ENCODE measurements at regions not wholly inside any gene's neighbourhood (a gene's known extent, or its start where the extent isn't known, plus 50 kb on each side); places are given as distances from the start of the nearest gene placed in this dataset.
"Not testable (repeated sequence)": the region's sequence is repeated elsewhere in the genome, so short reads cannot be mapped to it uniquely, and the experiment has no call there.

- intact Hi-C loops (cut with DNase I; ENCODE audit: low total_unique reads) = no loop called here
- Histone ChIP-seq H3K27ac (no peak overlapping the region), H3K4me1 (no peaks in the 10 kb centered on the region), H3K36me3 (ENCODE audit: low read depth, missing control alignments) (no peaks in the 10 kb centered on the region), H3K27me3 (no peaks in the 10 kb centered on the region), H3K4me3 (no peak overlapping the region), H3K9me3 (no peaks in the 10 kb centered on the region)
- no peak for TF ChIP-seq CTCF (IDR thresholded peaks at IDR 0.05)
- no peak for TF ChIP-seq POLR2A (IDR thresholded peaks at IDR 0.05)
- no peak for DNase-seq
- WGBS, 2 donors = 85 to 98% methylated on average over 3 of the region's 3 CpGs
Observed at GRCh38 chr13:34371645-34372395, 553.9 kb downstream of the RFC3 start.

GRCh38 chr13:34372581-34372980 lies 554.6 kb downstream of the RFC3 start:
- no peak for DNase-seq
- no peaks in the 10 kb centered on the region for H3K4me1 ChIP-seq
- H3K27me3 ChIP-seq = no peaks in the 10 kb centered on the region
- 73 to 82% methylated on average over 4 of the region's 4 CpGs for WGBS, 2 donors
- TF ChIP-seq CTCF (IDR thresholded peaks at IDR 0.05) (no peak), POLR2A (IDR thresholded peaks at IDR 0.05) (no peak)
- no peaks in the 10 kb centered on the region for H3K9me3 ChIP-seq
- no peaks in the 10 kb centered on the region for H3K36me3 ChIP-seq (ENCODE audit: low read depth, missing control alignments)
- H3K4me3 ChIP-seq = no peak overlapping the region
- intact Hi-C loops (cut with DNase I; ENCODE audit: low total_unique reads) = no loop called here
- no peak overlapping the region for H3K27ac ChIP-seq

GRCh38 chr13:34376483-34376882 lies 558.5 kb downstream of the RFC3 start:
- Histone ChIP-seq H3K27ac (no peak overlapping the region), H3K4me3 (no peak overlapping the region), H3K9me3 (no peaks in the 10 kb centered on the region), H3K4me1 (no peaks in the 10 kb centered on the region), H3K36me3 (ENCODE audit: low read depth, missing control alignments) (no peaks in the 10 kb centered on the region), H3K27me3 (no peaks in the 10 kb centered on the region)
- intact Hi-C loops (cut with DNase I; ENCODE audit: low total_unique reads) = no loop called here
- no peak for TF ChIP-seq CTCF (IDR thresholded peaks at IDR 0.05)
- no peak for DNase-seq

GRCh38 chr13:34381228-34381627 lies 560.8 kb upstream of the NBEA start:
- H3K4me1 ChIP-seq = no peaks in the 10 kb centered on the region
- no peaks in the 10 kb centered on the region for H3K36me3 ChIP-seq (ENCODE audit: low read depth, missing control alignments)
- H3K27ac ChIP-seq = no peak overlapping the region
- DNase-seq = no peak
- no peaks in the 10 kb centered on the region for H3K9me3 ChIP-seq
- H3K27me3 ChIP-seq = no peaks in the 10 kb centered on the region
- intact Hi-C loops (cut with DNase I; ENCODE audit: low total_unique reads) = no loop called here
- no peak for TF ChIP-seq POLR2A (IDR thresholded peaks at IDR 0.05)
- no peak for TF ChIP-seq CTCF (IDR thresholded peaks at IDR 0.05)
- H3K4me3 ChIP-seq = no peak overlapping the region
- WGBS, 2 donors = 78 to 81% methylated on average over 6 of the region's 6 CpGs

GRCh38 chr13:34383728-34384127 lies 558.3 kb upstream of the NBEA start:
- no peaks in the 10 kb centered on the region for H3K9me3 ChIP-seq
- no peaks in the 10 kb centered on the region for H3K4me1 ChIP-seq
- no peaks in the 10 kb centered on the region for H3K27me3 ChIP-seq
- WGBS, 2 donors = 90% methylated on average over 3 of the region's 3 CpGs
- no peak for TF ChIP-seq POLR2A (IDR thresholded peaks at IDR 0.05)
- TF ChIP-seq CTCF (IDR thresholded peaks at IDR 0.05) = no peak
- DNase-seq = no peak
- intact Hi-C loops (cut with DNase I; ENCODE audit: low total_unique reads) = no loop called here
- no peak overlapping the region for H3K27ac ChIP-seq
- no peaks in the 10 kb centered on the region for H3K36me3 ChIP-seq (ENCODE audit: low read depth, missing control alignments)
- no peak overlapping the region for H3K4me3 ChIP-seq

GRCh38 chr13:34386229-34386628 lies 555.8 kb upstream of the NBEA start:
- H3K27me3 ChIP-seq; H3K36me3 ChIP-seq (ENCODE audit: low read depth, missing control alignments); H3K4me1 ChIP-seq; H3K9me3 ChIP-seq; H3K27ac ChIP-seq; DNase-seq; intact Hi-C loops (cut with DNase I; ENCODE audit: low total_unique reads); H3K4me3 ChIP-seq: not testable (repeated sequence)

All from testis (tissue), 2 donors.